ENCODE measurements at regions not wholly inside any gene's neighbourhood (a gene's known extent, or its start where the extent isn't known, plus 50 kb on each side); places are given as distances from the start of the nearest gene placed in this dataset.

DNA sequence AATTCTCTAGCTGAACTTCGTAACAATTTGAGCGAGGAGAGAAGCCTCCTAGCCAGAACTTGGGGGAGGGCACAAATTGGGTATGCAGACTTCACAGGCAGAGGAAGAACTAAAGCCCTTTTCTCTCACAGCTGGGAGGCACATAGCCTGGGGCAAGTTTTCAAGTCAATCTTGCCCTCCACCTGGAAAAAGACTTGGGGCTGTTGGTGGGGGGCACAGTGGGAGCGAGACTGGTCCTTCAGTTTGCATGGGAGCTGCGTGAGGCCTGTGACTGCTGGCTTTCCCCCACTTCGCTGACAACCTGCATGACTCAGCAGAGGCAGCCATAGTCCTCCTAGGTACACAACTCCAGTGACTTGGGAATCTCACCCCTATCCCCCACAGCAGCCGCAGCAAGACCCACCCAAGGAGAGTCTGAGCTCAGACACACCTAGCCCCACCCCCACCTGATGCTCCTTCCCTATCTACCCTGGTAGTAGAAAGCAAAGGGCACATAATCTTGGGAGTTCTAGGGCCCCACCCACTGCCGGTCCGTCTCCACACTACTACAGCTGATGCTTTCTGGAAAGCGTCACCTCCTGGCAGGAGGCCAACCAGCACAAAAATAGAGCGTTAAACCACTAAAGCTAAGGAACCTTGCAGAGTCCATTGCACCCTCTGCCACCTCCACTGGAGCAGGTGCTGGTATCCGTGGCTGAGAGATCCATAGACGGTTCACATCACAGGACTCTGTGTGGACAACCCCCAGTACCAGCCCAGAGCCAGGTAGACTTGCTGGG is 160.8 kb downstream of the CBLL2 start:
- H3K9me3 Mint-ChIP-seq, result peaks cover 20% of the 10 kb centered on the region
- TF ChIP-seq, protein P1, sequence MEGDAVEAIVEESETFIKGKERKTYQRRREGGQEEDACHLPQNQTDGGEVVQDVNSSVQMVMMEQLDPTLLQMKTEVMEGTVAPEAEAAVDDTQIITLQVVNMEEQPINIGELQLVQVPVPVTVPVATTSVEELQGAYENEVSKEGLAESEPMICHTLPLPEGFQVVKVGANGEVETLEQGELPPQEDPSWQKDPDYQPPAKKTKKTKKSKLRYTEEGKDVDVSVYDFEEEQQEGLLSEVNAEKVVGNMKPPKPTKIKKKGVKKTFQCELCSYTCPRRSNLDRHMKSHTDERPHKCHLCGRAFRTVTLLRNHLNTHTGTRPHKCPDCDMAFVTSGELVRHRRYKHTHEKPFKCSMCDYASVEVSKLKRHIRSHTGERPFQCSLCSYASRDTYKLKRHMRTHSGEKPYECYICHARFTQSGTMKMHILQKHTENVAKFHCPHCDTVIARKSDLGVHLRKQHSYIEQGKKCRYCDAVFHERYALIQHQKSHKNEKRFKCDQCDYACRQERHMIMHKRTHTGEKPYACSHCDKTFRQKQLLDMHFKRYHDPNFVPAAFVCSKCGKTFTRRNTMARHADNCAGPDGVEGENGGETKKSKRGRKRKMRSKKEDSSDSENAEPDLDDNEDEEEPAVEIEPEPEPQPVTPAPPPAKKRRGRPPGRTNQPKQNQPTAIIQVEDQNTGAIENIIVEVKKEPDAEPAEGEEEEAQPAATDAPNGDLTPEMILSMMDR (IDR thresholded peaks at IDR 0.05; ENCODE audit: unreplicated experiment in 3 of 3), result no peak
- no peak overlapping the region for H3K4me3 Mint-ChIP-seq
- no peak overlapping the region for H3K27ac Mint-ChIP-seq
- no peaks in the 10 kb centered on the region for H3K4me1 Mint-ChIP-seq
- no peaks in the 10 kb centered on the region for H3K27me3 Mint-ChIP-seq (ENCODE audit: low read depth)
- peaks cover 4% of the 10 kb centered on the region for H3K36me3 Mint-ChIP-seq (ENCODE audit: low read depth)

- H3K27me3 Mint-ChIP-seq (ENCODE audit: low read depth), result peaks cover 4% of the 10 kb centered on the region
- H3K36me3 Mint-ChIP-seq (ENCODE audit: low read depth), result no peaks in the 10 kb centered on the region
- TF ChIP-seq, protein P1 (IDR thresholded peaks at IDR 0.05; ENCODE audit: unreplicated experiment in 3 of 3), result no peak
- peaks cover 18% of the 10 kb centered on the region for H3K9me3 Mint-ChIP-seq
- H3K4me3 Mint-ChIP-seq, result no peak overlapping the region
- no peaks in the 10 kb centered on the region for H3K4me1 Mint-ChIP-seq
- no peak overlapping the region for H3K27ac Mint-ChIP-seq
Measured at GRCh38 chrX:22445880-22446279, 173.2 kb downstream of the CBLL2 start.

GRCh38 chrX:22462959-22463358 is 190.2 kb downstream of the CBLL2 start:
- Mint-ChIP-seq H3K36me3 (ENCODE audit: low read depth) (no peaks in the 10 kb centered on the region), H3K4me1 (no peaks in the 10 kb centered on the region), H3K4me3 (no peak overlapping the region), H3K9me3 (no peaks in the 10 kb centered on the region), H3K27me3 (ENCODE audit: low read depth) (no peaks in the 10 kb centered on the region), H3K27ac (no peak overlapping the region)
- TF ChIP-seq, protein P1 (IDR thresholded peaks at IDR 0.05; ENCODE audit: unreplicated experiment in 3 of 3), result no peak

DNA sequence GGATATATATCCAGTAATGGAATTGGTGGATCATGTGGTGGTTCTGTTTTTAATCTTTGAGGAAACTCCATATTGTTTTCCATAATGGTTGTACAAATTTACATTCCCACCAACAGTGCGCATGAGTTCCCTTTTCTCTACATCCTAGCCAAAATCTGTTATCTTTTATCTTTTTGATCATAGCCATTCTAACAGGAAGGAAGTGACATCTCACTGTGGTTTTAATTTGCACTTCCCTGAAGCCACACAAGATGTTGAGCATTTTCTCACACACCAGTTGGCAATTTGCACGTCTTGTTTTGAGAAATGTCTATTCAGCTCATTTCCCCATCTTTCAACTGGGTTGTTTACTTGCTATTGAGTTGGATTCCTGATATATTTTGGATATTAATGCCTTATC is 194.9 kb downstream of the CBLL2 start:
- no peaks in the 10 kb centered on the region for H3K27me3 Mint-ChIP-seq (ENCODE audit: low read depth)
- no peaks in the 10 kb centered on the region for H3K36me3 Mint-ChIP-seq (ENCODE audit: low read depth)
- H3K9me3 Mint-ChIP-seq, result peaks cover 2% of the 10 kb centered on the region
- H3K27ac Mint-ChIP-seq, result no peak overlapping the region
- TF ChIP-seq, protein P1 (IDR thresholded peaks at IDR 0.05; ENCODE audit: unreplicated experiment in 3 of 3), result no peak
- H3K4me3 Mint-ChIP-seq, result no peak overlapping the region
- H3K4me1 Mint-ChIP-seq, result no peaks in the 10 kb centered on the region

GRCh38 chrX:22481436-22481835 is 208.7 kb downstream of the CBLL2 start:
- no peaks in the 10 kb centered on the region for H3K27me3 Mint-ChIP-seq (ENCODE audit: low read depth)
- peaks cover 3% of the 10 kb centered on the region for H3K4me1 Mint-ChIP-seq
- peaks cover 29% of the 10 kb centered on the region for H3K9me3 Mint-ChIP-seq
- no peak overlapping the region for H3K27ac Mint-ChIP-seq
- no peaks in the 10 kb centered on the region for H3K36me3 Mint-ChIP-seq (ENCODE audit: low read depth)
- TF ChIP-seq, protein P1 (IDR thresholded peaks at IDR 0.05; ENCODE audit: unreplicated experiment in 3 of 3), result no peak
- no peak overlapping the region for H3K4me3 Mint-ChIP-seq

- TF ChIP-seq, protein P1 (IDR thresholded peaks at IDR 0.05; ENCODE audit: unreplicated experiment in 3 of 3), result no peak
- Mint-ChIP-seq H3K9me3 (peaks cover 2% of the 10 kb centered on the region), H3K27me3 (ENCODE audit: low read depth) (no peaks in the 10 kb centered on the region), H3K36me3 (ENCODE audit: low read depth) (no peaks in the 10 kb centered on the region), H3K4me3 (no peak overlapping the region), H3K4me1 (peaks cover 4% of the 10 kb centered on the region), H3K27ac (peak overlapping the region in 2 of 3 experiments; percentile 21 to 59)
Measured at GRCh38 chrX:22486296-22486695, 213.6 kb downstream of the CBLL2 start.

Data from nephron (organoid).